PC-3 (cell line): ENCODE measurements at regions not wholly inside any gene's neighbourhood (a gene's known extent, or its start where the extent isn't known, plus 50 kb on each side); places are given as distances from the start of the nearest gene placed in this dataset.

Experiments
- EZH2 ChIP-seq: fragments of 300-600 bp; sonication (generic); IDR thresholded peaks from one replicate; pipeline ENCODE4 v1.6.1; 2017; ENCODE audit warnings: antibody characterized with exemption, mild to moderate bottlenecking, low read length; ENCODE audit not compliant: unreplicated experiment
- TF ChIP-seq, protein P1 (sequence below): fragments of 300-600 bp; sonication (generic); conservative IDR thresholded peaks from 2 replicates; pipeline ENCODE4 v1.5.1; 2017; ENCODE audit warnings: antibody characterized with exemption, low read depth, mild to moderate bottlenecking, low read length

- TF ChIP-seq, protein P1, sequence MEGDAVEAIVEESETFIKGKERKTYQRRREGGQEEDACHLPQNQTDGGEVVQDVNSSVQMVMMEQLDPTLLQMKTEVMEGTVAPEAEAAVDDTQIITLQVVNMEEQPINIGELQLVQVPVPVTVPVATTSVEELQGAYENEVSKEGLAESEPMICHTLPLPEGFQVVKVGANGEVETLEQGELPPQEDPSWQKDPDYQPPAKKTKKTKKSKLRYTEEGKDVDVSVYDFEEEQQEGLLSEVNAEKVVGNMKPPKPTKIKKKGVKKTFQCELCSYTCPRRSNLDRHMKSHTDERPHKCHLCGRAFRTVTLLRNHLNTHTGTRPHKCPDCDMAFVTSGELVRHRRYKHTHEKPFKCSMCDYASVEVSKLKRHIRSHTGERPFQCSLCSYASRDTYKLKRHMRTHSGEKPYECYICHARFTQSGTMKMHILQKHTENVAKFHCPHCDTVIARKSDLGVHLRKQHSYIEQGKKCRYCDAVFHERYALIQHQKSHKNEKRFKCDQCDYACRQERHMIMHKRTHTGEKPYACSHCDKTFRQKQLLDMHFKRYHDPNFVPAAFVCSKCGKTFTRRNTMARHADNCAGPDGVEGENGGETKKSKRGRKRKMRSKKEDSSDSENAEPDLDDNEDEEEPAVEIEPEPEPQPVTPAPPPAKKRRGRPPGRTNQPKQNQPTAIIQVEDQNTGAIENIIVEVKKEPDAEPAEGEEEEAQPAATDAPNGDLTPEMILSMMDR = no peak
- no peak for TF ChIP-seq EZH2
Measured at GRCh38 chr3:99323940-99324339, 314.5 kb upstream of the COL8A1 start.
